ENCODE measurements at regions not wholly inside any gene's neighbourhood (a gene's known extent, or its start where the extent isn't known, plus 50 kb on each side); places are given as distances from the start of the nearest gene placed in this dataset.

DNA sequence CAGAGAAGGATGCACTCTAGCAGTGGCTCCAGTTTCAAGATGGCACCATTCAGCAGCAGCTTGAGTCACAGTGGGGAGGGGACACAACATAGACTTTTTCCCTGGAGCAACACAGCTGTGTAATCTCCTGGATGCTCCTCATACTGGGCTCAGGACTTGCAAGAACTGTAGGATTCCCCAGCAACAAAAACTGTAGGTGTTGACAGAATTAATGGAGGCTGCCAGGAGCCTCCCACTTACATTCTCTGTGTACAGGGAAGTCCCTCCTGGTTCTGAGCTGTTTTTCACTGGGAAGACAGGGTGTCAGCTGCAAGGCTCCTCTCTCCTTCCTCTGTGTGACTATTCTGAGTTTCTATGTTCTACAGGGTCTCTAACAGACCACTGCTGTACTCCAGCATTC is 217.9 kb downstream of the KIF21A start:
- no peak for TF ChIP-seq POLR2A (IDR thresholded peaks at IDR 0.05)
- TF ChIP-seq, protein P1, sequence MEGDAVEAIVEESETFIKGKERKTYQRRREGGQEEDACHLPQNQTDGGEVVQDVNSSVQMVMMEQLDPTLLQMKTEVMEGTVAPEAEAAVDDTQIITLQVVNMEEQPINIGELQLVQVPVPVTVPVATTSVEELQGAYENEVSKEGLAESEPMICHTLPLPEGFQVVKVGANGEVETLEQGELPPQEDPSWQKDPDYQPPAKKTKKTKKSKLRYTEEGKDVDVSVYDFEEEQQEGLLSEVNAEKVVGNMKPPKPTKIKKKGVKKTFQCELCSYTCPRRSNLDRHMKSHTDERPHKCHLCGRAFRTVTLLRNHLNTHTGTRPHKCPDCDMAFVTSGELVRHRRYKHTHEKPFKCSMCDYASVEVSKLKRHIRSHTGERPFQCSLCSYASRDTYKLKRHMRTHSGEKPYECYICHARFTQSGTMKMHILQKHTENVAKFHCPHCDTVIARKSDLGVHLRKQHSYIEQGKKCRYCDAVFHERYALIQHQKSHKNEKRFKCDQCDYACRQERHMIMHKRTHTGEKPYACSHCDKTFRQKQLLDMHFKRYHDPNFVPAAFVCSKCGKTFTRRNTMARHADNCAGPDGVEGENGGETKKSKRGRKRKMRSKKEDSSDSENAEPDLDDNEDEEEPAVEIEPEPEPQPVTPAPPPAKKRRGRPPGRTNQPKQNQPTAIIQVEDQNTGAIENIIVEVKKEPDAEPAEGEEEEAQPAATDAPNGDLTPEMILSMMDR (IDR thresholded peaks at IDR 0.05), result no peak
